Colonic mucosa (tissue), 4 donors: ENCODE measurements at regions not wholly inside any gene's neighbourhood (a gene's known extent, or its start where the extent isn't known, plus 50 kb on each side); places are given as distances from the start of the nearest gene placed in this dataset.
A peak's percentile ranks its signal among the peaks of the same experiment; 100 is the strongest.

ENCODE experiments used
- DNase-seq: peaks from one replicate; pipeline ENCODE4 v3.0.0-alpha.2; 2020
- H3K27ac ChIP-seq: fragments of 200-600 bp; one replicate; pipeline ENCODE4 v1.8.0; 2021
- H3K27me3 ChIP-seq: fragments of 200-600 bp; one replicate; pipeline ENCODE4 v1.8.0; 2021
- H3K36me3 ChIP-seq: fragments of 200-600 bp; one replicate; pipeline ENCODE4 v1.8.0; 2021
- H3K4me1 ChIP-seq: fragments of 200-600 bp; one replicate; pipeline ENCODE4 v1.8.0; 2021; ENCODE audit warnings: mild to moderate bottlenecking
- H3K4me3 ChIP-seq: fragments of 200-600 bp; one replicate; pipeline ENCODE4 v1.8.0; 2021
- H3K9ac ChIP-seq, 2 donors: one replicate each; pipeline ENCODE4 v1.7.0; 2013; ENCODE audit warnings: control low read depth in 2 of 2, low read depth in 2 of 2, low read length in 2 of 2
- H3K9me3 ChIP-seq: fragments of 200-600 bp; one replicate; pipeline ENCODE4 v1.8.0; 2021
- intact Hi-C: fragments of 100-400 bp; cut with DNase I; formaldehyde crosslinking; loops from one replicate; pipeline ENCODE4 v1.14.1; 2022
- TF ChIP-seq, protein P1 (sequence below): fragments of 200-600 bp; IDR thresholded peaks from one replicate; pipeline ENCODE4 v1.8.0; 2022; ENCODE audit warnings: antibody characterized with exemption, mild to moderate bottlenecking
- donor health status: healthy.
- donor health status: DM: no; HTN: no; CAD: no.
- donor health status: DM: no; HTN: no; CAD: no.

DNA sequence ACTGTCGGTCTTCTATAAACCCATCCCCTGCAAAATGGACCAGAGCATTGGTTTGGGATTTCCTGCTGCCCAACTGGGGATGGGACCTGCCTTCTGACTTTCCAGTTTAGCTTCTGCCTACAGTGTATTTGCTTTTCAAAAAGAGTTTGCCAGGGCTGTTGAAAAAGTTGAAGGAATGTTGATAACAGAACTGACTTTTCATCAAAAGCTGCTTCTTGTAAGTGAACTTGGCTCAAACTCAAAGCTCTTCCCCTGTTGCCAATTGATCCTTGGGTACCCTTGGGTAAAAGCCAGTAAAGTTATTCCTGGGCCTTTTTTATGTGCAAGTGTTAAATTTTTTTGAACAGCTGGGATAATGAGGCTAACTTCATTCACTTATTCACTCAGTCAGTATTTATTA is 142.9 kb upstream of the SLC30A5 start:
- intact Hi-C loops, result no loop called here
- no peaks in the 10 kb centered on the region for H3K36me3 ChIP-seq
- H3K27ac ChIP-seq, result no peak overlapping the region

DNA sequence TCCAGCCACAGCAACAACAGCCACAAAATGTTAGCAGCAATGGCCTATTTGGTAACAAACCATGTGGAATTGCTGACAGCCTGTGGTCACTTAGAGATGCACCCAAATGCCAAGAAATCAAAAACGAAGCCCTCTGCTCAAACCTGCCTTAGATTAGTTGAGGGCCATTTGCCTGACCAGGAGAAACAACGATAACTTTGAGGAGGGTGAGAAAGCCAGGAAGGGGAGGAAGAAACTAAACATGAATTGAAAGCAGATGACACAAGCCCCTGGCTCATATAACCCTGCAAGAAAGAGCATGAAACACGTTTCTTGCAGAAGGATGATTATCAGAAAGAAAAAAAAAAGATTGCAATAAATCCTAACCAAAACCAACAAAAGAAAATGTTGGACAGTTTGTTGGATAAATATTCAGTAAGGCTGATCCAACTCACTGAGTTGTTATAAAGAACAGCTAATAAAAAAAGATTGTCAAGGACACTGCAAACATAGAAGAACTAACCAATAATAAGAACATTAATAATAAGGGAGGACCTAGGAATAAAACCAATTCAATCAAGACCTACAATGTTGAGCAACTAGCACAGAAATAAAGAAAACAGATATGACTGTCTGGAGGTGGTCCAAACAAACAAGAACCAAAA is 140.5 kb upstream of the SLC30A5 start:
- Histone ChIP-seq H3K9me3 (no peaks in the 10 kb centered on the region), H3K4me1 (no peaks in the 10 kb centered on the region), H3K9ac (no peak overlapping the region), H3K4me3 (no peak overlapping the region), H3K27me3 (no peaks in the 10 kb centered on the region), H3K36me3 (no peaks in the 10 kb centered on the region), H3K27ac (no peak overlapping the region)
- TF ChIP-seq, protein P1, sequence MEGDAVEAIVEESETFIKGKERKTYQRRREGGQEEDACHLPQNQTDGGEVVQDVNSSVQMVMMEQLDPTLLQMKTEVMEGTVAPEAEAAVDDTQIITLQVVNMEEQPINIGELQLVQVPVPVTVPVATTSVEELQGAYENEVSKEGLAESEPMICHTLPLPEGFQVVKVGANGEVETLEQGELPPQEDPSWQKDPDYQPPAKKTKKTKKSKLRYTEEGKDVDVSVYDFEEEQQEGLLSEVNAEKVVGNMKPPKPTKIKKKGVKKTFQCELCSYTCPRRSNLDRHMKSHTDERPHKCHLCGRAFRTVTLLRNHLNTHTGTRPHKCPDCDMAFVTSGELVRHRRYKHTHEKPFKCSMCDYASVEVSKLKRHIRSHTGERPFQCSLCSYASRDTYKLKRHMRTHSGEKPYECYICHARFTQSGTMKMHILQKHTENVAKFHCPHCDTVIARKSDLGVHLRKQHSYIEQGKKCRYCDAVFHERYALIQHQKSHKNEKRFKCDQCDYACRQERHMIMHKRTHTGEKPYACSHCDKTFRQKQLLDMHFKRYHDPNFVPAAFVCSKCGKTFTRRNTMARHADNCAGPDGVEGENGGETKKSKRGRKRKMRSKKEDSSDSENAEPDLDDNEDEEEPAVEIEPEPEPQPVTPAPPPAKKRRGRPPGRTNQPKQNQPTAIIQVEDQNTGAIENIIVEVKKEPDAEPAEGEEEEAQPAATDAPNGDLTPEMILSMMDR, result no peak
- intact Hi-C loops, result no loop called here
- no peak for DNase-seq

More for the DNA sequence above, 142.9 kb upstream of the SLC30A5 start:
- DNase-seq, result no peak
- Histone ChIP-seq H3K4me1 (no peaks in the 10 kb centered on the region), H3K4me3 (no peak overlapping the region), H3K27me3 (no peaks in the 10 kb centered on the region), H3K9ac (no peak overlapping the region), H3K9me3 (no peaks in the 10 kb centered on the region)
- TF ChIP-seq, protein P1, result no peak

DNA sequence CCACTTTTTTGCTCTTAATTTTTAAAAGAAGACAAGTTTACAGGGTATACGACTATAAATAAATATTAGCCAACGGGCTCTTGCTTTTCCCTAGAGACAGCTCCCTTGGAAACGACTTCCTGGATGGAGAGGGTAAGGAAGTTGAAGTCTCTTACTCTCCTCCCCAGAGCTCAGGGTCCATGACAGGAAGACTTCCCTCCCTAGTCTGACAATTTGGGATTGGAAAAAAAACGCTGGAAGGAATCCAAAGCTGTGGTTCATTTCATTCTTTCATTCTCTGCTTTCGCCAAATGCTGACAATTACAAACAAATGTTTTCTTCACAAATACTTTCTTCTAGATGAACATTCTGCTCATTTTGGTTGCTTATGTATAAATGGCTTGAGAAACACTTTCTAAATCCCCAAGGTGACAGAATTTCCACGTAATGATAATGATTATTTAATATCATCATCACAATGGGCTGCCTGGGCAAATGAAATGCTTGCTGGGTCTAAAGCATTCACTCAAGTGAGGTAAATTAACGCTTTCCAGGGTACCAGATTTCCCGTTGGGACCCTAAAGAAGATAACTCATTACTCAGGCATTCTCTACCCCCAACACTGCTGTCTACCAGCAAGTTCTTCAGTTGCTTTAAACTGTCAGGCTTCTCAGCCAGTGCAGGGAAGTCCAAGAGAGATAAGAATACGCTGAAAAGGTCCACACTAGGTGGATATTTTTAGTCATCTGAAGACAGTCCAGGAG is 139.8 kb upstream of the SLC30A5 start:
- H3K36me3 ChIP-seq, result no peaks in the 10 kb centered on the region
- no peaks in the 10 kb centered on the region for H3K4me1 ChIP-seq
- DNase-seq, result peak; percentile 20
- H3K27me3 ChIP-seq, result no peaks in the 10 kb centered on the region
- H3K9ac ChIP-seq, result no peak overlapping the region
- no peaks in the 10 kb centered on the region for H3K9me3 ChIP-seq
- H3K4me3 ChIP-seq, result no peak overlapping the region
- TF ChIP-seq, protein P1, result no peak
- intact Hi-C loops, result no loop called here
- H3K27ac ChIP-seq, result no peak overlapping the region

DNA sequence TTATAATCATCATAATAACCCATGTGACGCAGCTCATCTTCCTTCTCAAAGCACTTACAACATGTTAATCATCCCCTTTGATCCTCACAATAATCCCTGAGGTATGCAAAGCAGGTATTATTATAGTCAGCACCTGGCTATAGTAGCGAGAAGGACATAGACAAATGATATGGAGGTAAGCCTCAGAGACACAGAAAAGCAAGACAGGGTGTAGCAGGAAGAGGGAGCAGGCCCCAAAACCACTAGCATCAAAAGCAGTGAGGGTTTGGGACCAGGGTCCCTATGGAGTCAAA is 139.2 kb upstream of the SLC30A5 start:
- DNase-seq, result no peak
- Histone ChIP-seq H3K9me3 (no peaks in the 10 kb centered on the region), H3K27ac (no peak overlapping the region), H3K9ac (no peak overlapping the region), H3K4me3 (no peak overlapping the region), H3K27me3 (no peaks in the 10 kb centered on the region), H3K36me3 (no peaks in the 10 kb centered on the region), H3K4me1 (no peaks in the 10 kb centered on the region)
- TF ChIP-seq, protein P1, result no peak
- intact Hi-C loops, result no loop called here

DNA sequence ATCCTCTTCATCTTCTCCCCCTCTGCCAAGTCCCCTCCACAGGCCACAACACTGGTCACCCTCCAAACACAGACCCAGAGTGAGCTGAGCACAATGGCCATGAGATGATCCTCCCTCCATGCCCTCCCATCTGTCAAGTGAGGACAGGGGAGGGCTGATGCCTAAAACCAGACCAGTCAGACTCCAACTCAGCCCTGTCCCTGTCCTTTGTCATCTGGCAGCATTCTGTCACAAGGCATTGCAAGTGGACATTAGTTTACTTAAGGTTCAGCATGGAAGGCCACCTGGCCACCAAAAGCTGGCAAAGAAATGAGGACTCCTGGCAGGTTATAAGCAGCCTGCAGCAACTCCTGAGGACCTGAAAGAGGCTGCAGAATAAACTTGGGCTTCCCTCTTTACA is 136.2 kb upstream of the SLC30A5 start:
- no peak for DNase-seq
- H3K4me1 ChIP-seq, result no peaks in the 10 kb centered on the region
- H3K9me3 ChIP-seq, result no peaks in the 10 kb centered on the region
- no peak overlapping the region for H3K4me3 ChIP-seq
- TF ChIP-seq, protein P1, result no peak
- intact Hi-C loops, result no loop called here
- no peaks in the 10 kb centered on the region for H3K27me3 ChIP-seq
- H3K9ac ChIP-seq, result no peak overlapping the region
- no peak overlapping the region for H3K27ac ChIP-seq
- no peaks in the 10 kb centered on the region for H3K36me3 ChIP-seq
